ENCODE measurements at regions not wholly inside any gene's neighbourhood (a gene's known extent, or its start where the extent isn't known, plus 50 kb on each side); places are given as distances from the start of the nearest gene placed in this dataset.

- Mint-ChIP-seq H3K36me3 (ENCODE audit: insufficient read depth) (no peaks in the 10 kb centered on the region), H3K4me3 (no peak overlapping the region), H3K9me3 (peaks cover 8% of the 10 kb centered on the region), H3K4me1 (ENCODE audit: low read depth) (peaks cover 1% of the 10 kb centered on the region), H3K27me3 (ENCODE audit: low read depth) (peaks cover 6% of the 10 kb centered on the region)
- ATAC-seq, result no peak
- DNase-seq, result no peak
These were observed 55.1 kb upstream of the SLC1A1 start for GRCh38 chr9:4435197-4435596.

GRCh38 chr9:4433379-4433778, 56.9 kb upstream of the SLC1A1 start:
- H3K36me3 Mint-ChIP-seq (ENCODE audit: insufficient read depth), result no peaks in the 10 kb centered on the region
- H3K4me3 Mint-ChIP-seq, result no peak overlapping the region
- DNase-seq (no peak), ATAC-seq (no peak)
- H3K27me3 Mint-ChIP-seq (ENCODE audit: low read depth), result peaks cover 3% of the 10 kb centered on the region
- no peaks in the 10 kb centered on the region for H3K4me1 Mint-ChIP-seq (ENCODE audit: low read depth)
- no peaks in the 10 kb centered on the region for H3K9me3 Mint-ChIP-seq

- Mint-ChIP-seq H3K36me3 (ENCODE audit: insufficient read depth) (no peaks in the 10 kb centered on the region), H3K27me3 (ENCODE audit: low read depth) (peaks cover 3% of the 10 kb centered on the region), H3K9me3 (no peaks in the 10 kb centered on the region), H3K4me3 (no peak overlapping the region), H3K4me1 (ENCODE audit: low read depth) (no peaks in the 10 kb centered on the region)
- ATAC-seq (no peak), DNase-seq (no peak)
These were observed 59.6 kb upstream of the SLC1A1 start for GRCh38 chr9:4430432-4431261.

- peaks cover 2% of the 10 kb centered on the region for H3K27me3 Mint-ChIP-seq (ENCODE audit: low read depth)
- peaks cover 13% of the 10 kb centered on the region for H3K4me1 Mint-ChIP-seq (ENCODE audit: low read depth)
- DNase-seq (no peak), ATAC-seq (no peak)
- H3K4me3 Mint-ChIP-seq, result no peak overlapping the region
- no peaks in the 10 kb centered on the region for H3K36me3 Mint-ChIP-seq (ENCODE audit: insufficient read depth)
- no peaks in the 10 kb centered on the region for H3K9me3 Mint-ChIP-seq
These were observed 64.8 kb upstream of the SLC1A1 start for GRCh38 chr9:4425319-4426045.

- H3K36me3 Mint-ChIP-seq (ENCODE audit: insufficient read depth), result no peaks in the 10 kb centered on the region
- no peak for ATAC-seq
- DNase-seq, result no peak
- peaks cover 13% of the 10 kb centered on the region for H3K4me1 Mint-ChIP-seq (ENCODE audit: low read depth)
- H3K27me3 Mint-ChIP-seq (ENCODE audit: low read depth), result peaks cover 2% of the 10 kb centered on the region
- no peaks in the 10 kb centered on the region for H3K9me3 Mint-ChIP-seq
- H3K4me3 Mint-ChIP-seq, result no peak overlapping the region
These were observed 65.4 kb upstream of the SLC1A1 start for GRCh38 chr9:4424891-4425290.

- no peak for DNase-seq
- peaks cover 13% of the 10 kb centered on the region for H3K4me1 Mint-ChIP-seq (ENCODE audit: low read depth)
- H3K4me3 Mint-ChIP-seq, result no peak overlapping the region
- peaks cover 2% of the 10 kb centered on the region for H3K27me3 Mint-ChIP-seq (ENCODE audit: low read depth)
- no peaks in the 10 kb centered on the region for H3K36me3 Mint-ChIP-seq (ENCODE audit: insufficient read depth)
- no peak for ATAC-seq
- no peaks in the 10 kb centered on the region for H3K9me3 Mint-ChIP-seq
These were observed 66.2 kb upstream of the SLC1A1 start for GRCh38 chr9:4424038-4424437.

- ATAC-seq (no peak), DNase-seq (no peak)
- H3K27me3 Mint-ChIP-seq (ENCODE audit: low read depth), result peaks cover 2% of the 10 kb centered on the region
- H3K4me1 Mint-ChIP-seq (ENCODE audit: low read depth), result peaks cover 13% of the 10 kb centered on the region
- H3K4me3 Mint-ChIP-seq, result no peak overlapping the region
- H3K36me3 Mint-ChIP-seq (ENCODE audit: insufficient read depth), result no peaks in the 10 kb centered on the region
- H3K9me3 Mint-ChIP-seq, result no peaks in the 10 kb centered on the region
These were observed 67.1 kb upstream of the SLC1A1 start for GRCh38 chr9:4423207-4423610.

GRCh38 chr9:4422495-4422894, 67.8 kb upstream of the SLC1A1 start:
- ATAC-seq, result peak in 1 of 2 donors; percentile 37
- H3K4me1 Mint-ChIP-seq (ENCODE audit: low read depth), result peaks cover 13% of the 10 kb centered on the region
- H3K36me3 Mint-ChIP-seq (ENCODE audit: insufficient read depth), result no peaks in the 10 kb centered on the region
- no peaks in the 10 kb centered on the region for H3K9me3 Mint-ChIP-seq
- no peak overlapping the region for H3K4me3 Mint-ChIP-seq
- peaks cover 2% of the 10 kb centered on the region for H3K27me3 Mint-ChIP-seq (ENCODE audit: low read depth)
- no peak for DNase-seq

GRCh38 chr9:4421847-4422246, 68.4 kb upstream of the SLC1A1 start:
- Mint-ChIP-seq H3K4me1 (ENCODE audit: low read depth) (peaks cover 13% of the 10 kb centered on the region), H3K4me3 (no peak overlapping the region), H3K27me3 (ENCODE audit: low read depth) (peaks cover 2% of the 10 kb centered on the region), H3K9me3 (no peaks in the 10 kb centered on the region), H3K36me3 (ENCODE audit: insufficient read depth) (no peaks in the 10 kb centered on the region)
- ATAC-seq (no peak), DNase-seq (no peak)

GRCh38 chr9:4420351-4420750, 69.9 kb upstream of the SLC1A1 start:
- H3K9me3 Mint-ChIP-seq, result no peaks in the 10 kb centered on the region
- no peak overlapping the region for H3K4me3 Mint-ChIP-seq
- DNase-seq (no peak), ATAC-seq (no peak)
- H3K36me3 Mint-ChIP-seq (ENCODE audit: insufficient read depth), result no peaks in the 10 kb centered on the region
- H3K27me3 Mint-ChIP-seq (ENCODE audit: low read depth), result peaks cover 2% of the 10 kb centered on the region
- H3K4me1 Mint-ChIP-seq (ENCODE audit: low read depth), result peaks cover 13% of the 10 kb centered on the region

GRCh38 chr9:4417578-4418325, 72.5 kb upstream of the SLC1A1 start:
- DNase-seq (no peak), ATAC-seq (no peak)
- no peaks in the 10 kb centered on the region for H3K36me3 Mint-ChIP-seq (ENCODE audit: insufficient read depth)
- H3K9me3 Mint-ChIP-seq, result no peaks in the 10 kb centered on the region
- H3K4me3 Mint-ChIP-seq, result no peak overlapping the region
- no peaks in the 10 kb centered on the region for H3K27me3 Mint-ChIP-seq (ENCODE audit: low read depth)
- H3K4me1 Mint-ChIP-seq (ENCODE audit: low read depth), result peaks cover 12% of the 10 kb centered on the region

- ATAC-seq (no peak), DNase-seq (no peak)
- no peak overlapping the region for H3K4me3 Mint-ChIP-seq
- no peaks in the 10 kb centered on the region for H3K9me3 Mint-ChIP-seq
- H3K4me1 Mint-ChIP-seq (ENCODE audit: low read depth), result no peaks in the 10 kb centered on the region
- no peaks in the 10 kb centered on the region for H3K27me3 Mint-ChIP-seq (ENCODE audit: low read depth)
- no peaks in the 10 kb centered on the region for H3K36me3 Mint-ChIP-seq (ENCODE audit: insufficient read depth)
These were observed 73.8 kb upstream of the SLC1A1 start for GRCh38 chr9:4416467-4416866.

- no peak for DNase-seq
- Mint-ChIP-seq H3K4me3 (no peak overlapping the region), H3K4me1 (ENCODE audit: low read depth) (no peaks in the 10 kb centered on the region), H3K27me3 (ENCODE audit: low read depth) (no peaks in the 10 kb centered on the region), H3K9me3 (no peaks in the 10 kb centered on the region), H3K36me3 (ENCODE audit: insufficient read depth) (no peaks in the 10 kb centered on the region)
- no peak for ATAC-seq
These were observed 75.0 kb upstream of the SLC1A1 start for GRCh38 chr9:4415281-4415680.

- no peaks in the 10 kb centered on the region for H3K9me3 Mint-ChIP-seq
- DNase-seq (no peak), ATAC-seq (no peak)
- H3K4me1 Mint-ChIP-seq (ENCODE audit: low read depth), result no peaks in the 10 kb centered on the region
- no peak overlapping the region for H3K4me3 Mint-ChIP-seq
- H3K36me3 Mint-ChIP-seq (ENCODE audit: insufficient read depth), result no peaks in the 10 kb centered on the region
- H3K27me3 Mint-ChIP-seq (ENCODE audit: low read depth), result no peaks in the 10 kb centered on the region
These were observed 76.4 kb upstream of the SLC1A1 start for GRCh38 chr9:4413856-4414255.
